Ovary (tissue), 3 donors: ENCODE measurements at regions not wholly inside any gene's neighbourhood (a gene's known extent, or its start where the extent isn't known, plus 50 kb on each side); places are given as distances from the start of the nearest gene placed in this dataset.

Experiments used
- CTCF ChIP-seq, 3 donors: fragments of 450-650 bp in 2 of 3; fragments of 200-600 bp in 1 of 3; IDR thresholded peaks; one replicate each; pipeline versions ENCODE4 v1.5.1 to v1.8.0; 2016 to 2022; ENCODE audit warnings: antibody characterized with exemption in 3 of 3, mild to moderate bottlenecking in 1 of 3
- EP300 ChIP-seq: sonication (generic); formaldehyde crosslinking; IDR thresholded peaks from one replicate; pipeline ENCODE4 v1.6.1; 2017; ENCODE audit warnings: antibody characterized with exemption
- donor health status: DM: no; HTN: no; CAD: no.

- TF ChIP-seq CTCF (IDR thresholded peaks at IDR 0.05), result no peak
- TF ChIP-seq EP300, result no peak
Observed at GRCh38 chr3:135633078-135633477, 332.4 kb upstream of the PPP2R3A start.
